ENCODE measurements at regions not wholly inside any gene's neighbourhood (a gene's known extent, or its start where the extent isn't known, plus 50 kb on each side); places are given as distances from the start of the nearest gene placed in this dataset.

- no peak for DNase-seq (ENCODE audit: unreplicated experiment)
- H3K27ac Mint-ChIP-seq (ENCODE audit: low read depth, unreplicated experiment), result no peak overlapping the region
- CTCF ChIA-PET, result no interaction called here
- intact Hi-C loops (cut with micrococcal nuclease), result no loop called here
- peaks cover 69% of the 10 kb centered on the region for H3K9me3 Mint-ChIP-seq (ENCODE audit: unreplicated experiment)
- no peaks in the 10 kb centered on the region for H3K4me1 Mint-ChIP-seq (ENCODE audit: insufficient read depth, unreplicated experiment)
- BruUV-seq (replicated peaks), result no TSS peak
- no peak for TF ChIP-seq CTCF (IDR thresholded peaks at IDR 0.05; ENCODE audit: unreplicated experiment)
- H3K36me3 Mint-ChIP-seq (ENCODE audit: insufficient read depth, unreplicated experiment), result no peaks in the 10 kb centered on the region
- H3K27me3 Mint-ChIP-seq (ENCODE audit: insufficient read depth, unreplicated experiment), result no peaks in the 10 kb centered on the region
- H3K4me3 Mint-ChIP-seq (ENCODE audit: unreplicated experiment), result no peak overlapping the region
- POLR2A ChIA-PET, result no interaction called here
Measured at GRCh38 chr19:31545777-31546176, 196.5 kb upstream of the TSHZ3 start.

DNA sequence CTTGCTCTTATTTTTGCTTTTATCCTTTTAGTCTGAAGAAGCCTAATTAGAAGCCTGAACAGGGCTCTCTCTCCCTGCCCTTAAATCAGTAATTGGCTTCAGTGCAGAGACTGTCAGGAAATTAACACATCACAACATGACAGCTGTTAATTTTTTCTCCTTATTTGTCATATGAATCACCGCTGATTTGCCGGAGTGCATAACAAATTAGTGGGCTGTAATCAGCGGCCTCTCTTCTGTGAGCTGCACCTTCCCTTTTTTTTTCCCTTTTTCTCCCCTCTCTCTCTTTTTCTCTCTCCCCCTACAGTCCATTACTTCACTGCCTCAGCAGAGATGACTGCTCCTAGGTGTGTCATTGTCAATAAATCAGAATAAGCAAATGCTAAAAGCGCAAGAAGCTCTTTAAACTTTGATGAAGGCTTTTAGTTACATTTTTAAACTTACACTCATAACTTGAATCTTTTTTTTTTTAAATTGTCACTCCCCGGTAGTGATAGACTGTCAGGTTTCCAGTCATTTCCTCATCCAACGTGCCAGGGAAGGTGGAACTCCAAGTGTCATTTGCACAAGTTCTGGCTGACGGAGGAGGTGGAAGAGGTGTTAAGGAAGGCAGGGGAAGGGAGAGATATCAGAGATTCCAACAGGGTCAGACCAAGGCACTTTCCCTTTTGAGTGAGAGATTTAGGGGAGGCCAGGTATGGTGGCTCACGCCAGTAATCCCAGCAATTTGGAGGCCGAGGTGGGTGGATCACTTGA lies 197.1 kb upstream of the TSHZ3 start:
- CTCF ChIA-PET, result interaction anchor here (0.7 kb wide), 1 partner anchor 858 kb away, joined by 3 read pairs; no protein-coding TSS in a partner anchor
- H3K9me3 Mint-ChIP-seq (ENCODE audit: unreplicated experiment), result peaks cover 69% of the 10 kb centered on the region

DNA sequence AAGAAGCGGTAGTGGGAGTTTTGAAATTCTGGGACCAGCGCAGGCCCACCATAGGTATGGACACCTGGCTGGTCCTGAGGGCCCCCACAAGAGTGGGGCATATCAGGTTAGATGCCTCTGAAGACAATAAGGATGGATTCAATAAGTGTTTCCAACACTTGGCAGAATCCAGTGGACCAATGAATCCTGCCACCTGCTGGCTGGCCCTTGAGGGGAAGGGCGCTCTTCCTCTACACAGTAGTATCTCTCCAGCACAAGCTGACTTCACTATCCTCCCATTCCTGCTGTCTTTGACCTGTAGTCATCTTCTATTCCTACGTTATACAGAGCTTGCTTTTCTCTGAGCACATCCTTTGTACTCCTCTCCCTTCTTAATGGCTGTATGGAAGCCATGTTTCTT lies 199.7 kb upstream of the TSHZ3 start:
- H3K27me3 Mint-ChIP-seq (ENCODE audit: insufficient read depth, unreplicated experiment), result no peaks in the 10 kb centered on the region
- H3K9me3 Mint-ChIP-seq (ENCODE audit: unreplicated experiment), result peaks cover 65% of the 10 kb centered on the region
- no peak overlapping the region for H3K27ac Mint-ChIP-seq (ENCODE audit: low read depth, unreplicated experiment)
- POLR2A ChIA-PET, result no interaction called here
- H3K4me1 Mint-ChIP-seq (ENCODE audit: insufficient read depth, unreplicated experiment), result no peaks in the 10 kb centered on the region
- DNase-seq (ENCODE audit: unreplicated experiment), result no peak
- no peak overlapping the region for H3K4me3 Mint-ChIP-seq (ENCODE audit: unreplicated experiment)
- intact Hi-C loops (cut with micrococcal nuclease), result no loop called here
- no peak for TF ChIP-seq CTCF (IDR thresholded peaks at IDR 0.05; ENCODE audit: unreplicated experiment)
- CTCF ChIA-PET, result no interaction called here
- BruUV-seq (replicated peaks), result no TSS peak
- no peaks in the 10 kb centered on the region for H3K36me3 Mint-ChIP-seq (ENCODE audit: insufficient read depth, unreplicated experiment)

More for the DNA sequence above, 197.1 kb upstream of the TSHZ3 start:
- POLR2A ChIA-PET, result no interaction called here
- no peaks in the 10 kb centered on the region for H3K4me1 Mint-ChIP-seq (ENCODE audit: insufficient read depth, unreplicated experiment)
- DNase-seq (ENCODE audit: unreplicated experiment), result no peak
- no TSS peak for BruUV-seq (replicated peaks)
- no peak for TF ChIP-seq CTCF (IDR thresholded peaks at IDR 0.05; ENCODE audit: unreplicated experiment)
- no peak overlapping the region for H3K27ac Mint-ChIP-seq (ENCODE audit: low read depth, unreplicated experiment)
- no peaks in the 10 kb centered on the region for H3K27me3 Mint-ChIP-seq (ENCODE audit: insufficient read depth, unreplicated experiment)
- intact Hi-C loops (cut with micrococcal nuclease), result no loop called here
- H3K4me3 Mint-ChIP-seq (ENCODE audit: unreplicated experiment), result no peak overlapping the region
- no peaks in the 10 kb centered on the region for H3K36me3 Mint-ChIP-seq (ENCODE audit: insufficient read depth, unreplicated experiment)

GRCh38 chr19:31553112-31553845 lies 204.0 kb upstream of the TSHZ3 start:
- Mint-ChIP-seq H3K9me3 (ENCODE audit: unreplicated experiment) (peaks cover 52% of the 10 kb centered on the region), H3K4me1 (ENCODE audit: insufficient read depth, unreplicated experiment) (no peaks in the 10 kb centered on the region), H3K36me3 (ENCODE audit: insufficient read depth, unreplicated experiment) (no peaks in the 10 kb centered on the region), H3K27me3 (ENCODE audit: insufficient read depth, unreplicated experiment) (no peaks in the 10 kb centered on the region), H3K27ac (ENCODE audit: low read depth, unreplicated experiment) (no peak overlapping the region), H3K4me3 (ENCODE audit: unreplicated experiment) (no peak overlapping the region)
- CTCF ChIA-PET, result no interaction called here
- DNase-seq (ENCODE audit: unreplicated experiment), result no peak
- no TSS peak for BruUV-seq (replicated peaks)
- intact Hi-C loops (cut with micrococcal nuclease), result no loop called here
- POLR2A ChIA-PET, result no interaction called here
- TF ChIP-seq CTCF (IDR thresholded peaks at IDR 0.05; ENCODE audit: unreplicated experiment), result no peak
